GM23338 (cell line): ENCODE measurements at regions not wholly inside any gene's neighbourhood (a gene's known extent, or its start where the extent isn't known, plus 50 kb on each side); places are given as distances from the start of the nearest gene placed in this dataset.

ENCODE experiments used
- CREB1 ChIP-seq: fragments of 250-450 bp; sonication (Bioruptor Pico); IDR thresholded peaks from 2 replicates; pipeline ENCODE4 v1.5.0; 2020; ENCODE audit warnings: low read depth, mild to moderate bottlenecking, moderate library complexity
- EZH2 ChIP-seq: fragments of 200-600 bp; sonication (generic); IDR thresholded peaks from one replicate; pipeline ENCODE4 v1.8.0; 2017; ENCODE audit warnings: antibody characterized with exemption, mild to moderate bottlenecking, low read depth; ENCODE audit not compliant: unreplicated experiment
- EZH2phosphoT487 ChIP-seq: fragments of 200-600 bp; sonication (generic); IDR thresholded peaks from one replicate; pipeline ENCODE4 v1.8.1; 2018; ENCODE audit warnings: antibody characterized with exemption; ENCODE audit not compliant: unreplicated experiment
- JUNB ChIP-seq: IDR thresholded peaks from one replicate; pipeline ENCODE4 v1.6.1; 2016; ENCODE audit warnings: antibody characterized with exemption; ENCODE audit not compliant: unreplicated experiment
- NANOG ChIP-seq: IDR thresholded peaks from 2 replicates; pipeline ENCODE4 v1.6.1; 2016; ENCODE audit warnings: antibody characterized with exemption, borderline replicate concordance
- ZNF331 ChIP-seq: fragments of 250-450 bp; sonication (Bioruptor Pico); IDR thresholded peaks from 2 replicates; pipeline ENCODE4 v1.5.0; 2020; ENCODE audit warnings: low read depth, mild to moderate bottlenecking, moderate library complexity
- ZNF462 ChIP-seq: fragments of 250-450 bp; sonication (Bioruptor Pico); IDR thresholded peaks from 2 replicates; pipeline ENCODE4 v1.5.0; 2020; ENCODE audit warnings: mild to moderate bottlenecking, moderate library complexity
- TF ChIP-seq, protein P1 (sequence below): IDR thresholded peaks from 2 replicates; pipeline ENCODE4 v1.6.1; 2016; ENCODE audit warnings: antibody characterized with exemption
- TF ChIP-seq, protein P2 (sequence below), 2 experiments: fragments of 200-600 bp in 1 of 2; sonication (generic) in 1 of 2; conservative IDR thresholded peaks; 2 replicates each; pipeline versions ENCODE4 v1.5.1 to v1.6.1; 2016 to 2017; ENCODE audit warnings: antibody characterized with exemption in 2 of 2, low read depth in 2 of 2, mild to moderate bottlenecking in 2 of 2, moderate library complexity in 1 of 2

GRCh38 chr2:143889216-143889615 lies 630.7 kb downstream of the ZEB2 start (continued):
- no peak for TF ChIP-seq ZNF462 (CRISPR knock-in tag)
- no peak for TF ChIP-seq CREB1 (CRISPR knock-in tag)
- TF ChIP-seq EZH2 = no peak
- TF ChIP-seq, protein P1, sequence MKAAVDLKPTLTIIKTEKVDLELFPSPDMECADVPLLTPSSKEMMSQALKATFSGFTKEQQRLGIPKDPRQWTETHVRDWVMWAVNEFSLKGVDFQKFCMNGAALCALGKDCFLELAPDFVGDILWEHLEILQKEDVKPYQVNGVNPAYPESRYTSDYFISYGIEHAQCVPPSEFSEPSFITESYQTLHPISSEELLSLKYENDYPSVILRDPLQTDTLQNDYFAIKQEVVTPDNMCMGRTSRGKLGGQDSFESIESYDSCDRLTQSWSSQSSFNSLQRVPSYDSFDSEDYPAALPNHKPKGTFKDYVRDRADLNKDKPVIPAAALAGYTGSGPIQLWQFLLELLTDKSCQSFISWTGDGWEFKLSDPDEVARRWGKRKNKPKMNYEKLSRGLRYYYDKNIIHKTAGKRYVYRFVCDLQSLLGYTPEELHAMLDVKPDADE = no peak
- TF ChIP-seq, protein P2, sequence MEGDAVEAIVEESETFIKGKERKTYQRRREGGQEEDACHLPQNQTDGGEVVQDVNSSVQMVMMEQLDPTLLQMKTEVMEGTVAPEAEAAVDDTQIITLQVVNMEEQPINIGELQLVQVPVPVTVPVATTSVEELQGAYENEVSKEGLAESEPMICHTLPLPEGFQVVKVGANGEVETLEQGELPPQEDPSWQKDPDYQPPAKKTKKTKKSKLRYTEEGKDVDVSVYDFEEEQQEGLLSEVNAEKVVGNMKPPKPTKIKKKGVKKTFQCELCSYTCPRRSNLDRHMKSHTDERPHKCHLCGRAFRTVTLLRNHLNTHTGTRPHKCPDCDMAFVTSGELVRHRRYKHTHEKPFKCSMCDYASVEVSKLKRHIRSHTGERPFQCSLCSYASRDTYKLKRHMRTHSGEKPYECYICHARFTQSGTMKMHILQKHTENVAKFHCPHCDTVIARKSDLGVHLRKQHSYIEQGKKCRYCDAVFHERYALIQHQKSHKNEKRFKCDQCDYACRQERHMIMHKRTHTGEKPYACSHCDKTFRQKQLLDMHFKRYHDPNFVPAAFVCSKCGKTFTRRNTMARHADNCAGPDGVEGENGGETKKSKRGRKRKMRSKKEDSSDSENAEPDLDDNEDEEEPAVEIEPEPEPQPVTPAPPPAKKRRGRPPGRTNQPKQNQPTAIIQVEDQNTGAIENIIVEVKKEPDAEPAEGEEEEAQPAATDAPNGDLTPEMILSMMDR (conservative IDR thresholded peaks at IDR 0.05; ENCODE audit: low read depth in 2 of 2) = no peak
- no peak for TF ChIP-seq JUNB
- TF ChIP-seq ZNF331 (CRISPR knock-in tag) = no peak
- TF ChIP-seq EZH2phosphoT487 = no peak
- no peak for TF ChIP-seq NANOG
